OCI-LY7 (cell line): ENCODE measurements at regions not wholly inside any gene's neighbourhood (a gene's known extent, or its start where the extent isn't known, plus 50 kb on each side); places are given as distances from the start of the nearest gene placed in this dataset.

Experiments used
- BruUV-seq: library from RNA; stranded (reverse); fragments of 400-500 nt; replicated peaks from 2 replicates; lab custom pipeline; 2021; lab: Mats Ljungman, UMichigan
- CTCF ChIA-PET: fragments of 300-600 bp; sonication (Branson Sonifier 250); formaldehyde crosslinking; loops from one replicate; lab custom pipeline; 2022; ENCODE audit warnings: antibody characterized with exemption; ENCODE audit not compliant: unreplicated experiment; lab: Charles Lee
- POLR2A ChIA-PET: fragments of 300-600 bp; sonication (Branson Sonifier 250); formaldehyde crosslinking; loops from one replicate; lab custom pipeline; 2022; ENCODE audit warnings: antibody characterized with exemption; lab: Charles Lee
- DNase-seq: peaks from one replicate; pipeline ENCODE4 v3.0.0-alpha.2; 2015; ENCODE audit warnings: low spot score
- H2AFZ ChIP-seq: fragments of 200-600 bp; sonication (generic), shearing (Covaris generic); 2 replicates; pipeline ENCODE4 v1.6.1; 2014; ENCODE audit warnings: mild to moderate bottlenecking, antibody characterized with exemption, low read length, moderate library complexity
- H3K27ac ChIP-seq: fragments of 200-600 bp; sonication (generic); 2 replicates; pipeline ENCODE4 v1.5.1; 2014; ENCODE audit warnings: mixed run types, low read depth, mild to moderate bottlenecking, moderate library complexity, low read length, inconsistent platforms; ENCODE audit not compliant: poor library complexity, severe bottlenecking
- H3K36me3 ChIP-seq: fragments of 200-600 bp; sonication (generic); 2 replicates; pipeline ENCODE4 v1.6.1; 2014; ENCODE audit warnings: mild to moderate bottlenecking, antibody characterized with exemption, low read length, moderate library complexity, mixed read lengths; ENCODE audit not compliant: insufficient read depth
- H3K4me1 ChIP-seq: fragments of 200-600 bp; sonication (generic); 2 replicates; pipeline ENCODE4 v1.5.1; 2014; ENCODE audit warnings: mild to moderate bottlenecking, low read length; ENCODE audit not compliant: insufficient read depth, poor library complexity, severe bottlenecking
- H3K4me2 ChIP-seq: fragments of 200-600 bp; sonication (generic); 2 replicates; pipeline ENCODE4 v1.6.1; 2014; ENCODE audit warnings: mild to moderate bottlenecking, low read length
- H3K4me3 ChIP-seq: fragments of 200-600 bp; sonication (generic); 2 replicates; pipeline ENCODE4 v1.5.1; 2014; ENCODE audit warnings: mild to moderate bottlenecking, low read depth, low read length; ENCODE audit not compliant: poor library complexity, severe bottlenecking
- H3K79me2 ChIP-seq: fragments of 200-600 bp; sonication (generic); 2 replicates; pipeline ENCODE4 v1.6.1; 2016; ENCODE audit warnings: low read depth, mild to moderate bottlenecking, low read length, moderate library complexity, mixed read lengths; ENCODE audit not compliant: insufficient read depth
- H3K9me2 ChIP-seq: fragments of 200-600 bp; sonication (generic); 2 replicates; pipeline ENCODE4 v1.6.1; 2016; ENCODE audit warnings: mild to moderate bottlenecking, low read length, mixed read lengths; ENCODE audit not compliant: insufficient read depth
- H3K9me3 ChIP-seq: fragments of 200-600 bp; sonication (generic); 2 replicates; pipeline ENCODE4 v1.6.1; 2014; ENCODE audit warnings: mild to moderate bottlenecking, mixed run types, low read length, mixed read lengths
- H4K20me1 ChIP-seq: fragments of 200-600 bp; sonication (generic); 2 replicates; pipeline ENCODE4 v1.6.1; 2014; ENCODE audit warnings: mild to moderate bottlenecking, antibody characterized with exemption, low read length, moderate library complexity, mixed read lengths; ENCODE audit not compliant: insufficient read depth
- EZH2phosphoT487 ChIP-seq: fragments of 200-600 bp; sonication (generic); IDR thresholded peaks from 2 replicates; pipeline ENCODE4 v1.6.1; 2018; ENCODE audit warnings: low read depth, borderline replicate concordance, mild to moderate bottlenecking, mixed run types, antibody characterized with exemption, low read length, moderate library complexity, mixed read lengths
- intact Hi-C: fragments of 100-400 bp; cut with micrococcal nuclease; formaldehyde crosslinking; loops from one replicate; pipeline ENCODE4 v1.10.0; 2022; ENCODE audit not compliant: unreplicated experiment
- TF ChIP-seq, protein P1 (sequence below): fragments of 200-600 bp; sonication (generic); conservative IDR thresholded peaks from 2 replicates; pipeline ENCODE4 v1.5.1; 2014; ENCODE audit warnings: mild to moderate bottlenecking, antibody characterized with exemption, low read length, moderate library complexity, mixed read lengths

DNA sequence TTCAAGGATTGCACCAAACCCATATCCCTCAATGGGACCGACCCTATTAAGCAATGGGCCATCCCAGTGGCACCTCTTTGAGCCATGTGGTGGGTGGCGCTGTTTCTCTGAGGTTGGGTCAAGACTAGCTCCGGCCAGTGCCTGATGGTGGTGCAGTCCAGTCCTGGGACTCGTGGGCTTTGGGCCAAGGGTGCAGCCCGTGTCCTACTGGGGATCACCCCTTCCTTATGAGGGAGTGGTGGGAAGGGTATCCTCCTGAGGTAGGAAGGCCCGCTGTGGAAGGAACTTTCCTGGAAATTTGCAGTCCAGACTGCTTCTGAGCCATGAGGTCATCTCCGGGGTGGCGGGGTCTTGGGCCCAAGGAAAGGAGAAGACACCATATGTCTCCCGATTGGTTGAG lies 231.6 kb downstream of the SNRPN start:
- DNase-seq = no peak
- ChIA-PET POLR2A (no interaction called here), CTCF (no interaction called here)
- no peak overlapping the region for H3K27ac ChIP-seq
- no peak overlapping the region for H3K4me3 ChIP-seq
- H3K36me3 ChIP-seq = no peaks in the 10 kb centered on the region
- no peaks in the 10 kb centered on the region for H3K9me3 ChIP-seq
- no TSS peak for BruUV-seq
- H3K79me2 ChIP-seq = no peaks in the 10 kb centered on the region
- no peak overlapping the region for H2AFZ ChIP-seq
- no peaks in the 10 kb centered on the region for H4K20me1 ChIP-seq
- no peak for TF ChIP-seq EZH2phosphoT487
- TF ChIP-seq, protein P1, sequence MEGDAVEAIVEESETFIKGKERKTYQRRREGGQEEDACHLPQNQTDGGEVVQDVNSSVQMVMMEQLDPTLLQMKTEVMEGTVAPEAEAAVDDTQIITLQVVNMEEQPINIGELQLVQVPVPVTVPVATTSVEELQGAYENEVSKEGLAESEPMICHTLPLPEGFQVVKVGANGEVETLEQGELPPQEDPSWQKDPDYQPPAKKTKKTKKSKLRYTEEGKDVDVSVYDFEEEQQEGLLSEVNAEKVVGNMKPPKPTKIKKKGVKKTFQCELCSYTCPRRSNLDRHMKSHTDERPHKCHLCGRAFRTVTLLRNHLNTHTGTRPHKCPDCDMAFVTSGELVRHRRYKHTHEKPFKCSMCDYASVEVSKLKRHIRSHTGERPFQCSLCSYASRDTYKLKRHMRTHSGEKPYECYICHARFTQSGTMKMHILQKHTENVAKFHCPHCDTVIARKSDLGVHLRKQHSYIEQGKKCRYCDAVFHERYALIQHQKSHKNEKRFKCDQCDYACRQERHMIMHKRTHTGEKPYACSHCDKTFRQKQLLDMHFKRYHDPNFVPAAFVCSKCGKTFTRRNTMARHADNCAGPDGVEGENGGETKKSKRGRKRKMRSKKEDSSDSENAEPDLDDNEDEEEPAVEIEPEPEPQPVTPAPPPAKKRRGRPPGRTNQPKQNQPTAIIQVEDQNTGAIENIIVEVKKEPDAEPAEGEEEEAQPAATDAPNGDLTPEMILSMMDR = no peak
- intact Hi-C loops = no loop called here
- H3K4me2 ChIP-seq = no peak overlapping the region
- H3K9me2 ChIP-seq = no peaks in the 10 kb centered on the region
- H3K4me1 ChIP-seq = no peaks in the 10 kb centered on the region

DNA sequence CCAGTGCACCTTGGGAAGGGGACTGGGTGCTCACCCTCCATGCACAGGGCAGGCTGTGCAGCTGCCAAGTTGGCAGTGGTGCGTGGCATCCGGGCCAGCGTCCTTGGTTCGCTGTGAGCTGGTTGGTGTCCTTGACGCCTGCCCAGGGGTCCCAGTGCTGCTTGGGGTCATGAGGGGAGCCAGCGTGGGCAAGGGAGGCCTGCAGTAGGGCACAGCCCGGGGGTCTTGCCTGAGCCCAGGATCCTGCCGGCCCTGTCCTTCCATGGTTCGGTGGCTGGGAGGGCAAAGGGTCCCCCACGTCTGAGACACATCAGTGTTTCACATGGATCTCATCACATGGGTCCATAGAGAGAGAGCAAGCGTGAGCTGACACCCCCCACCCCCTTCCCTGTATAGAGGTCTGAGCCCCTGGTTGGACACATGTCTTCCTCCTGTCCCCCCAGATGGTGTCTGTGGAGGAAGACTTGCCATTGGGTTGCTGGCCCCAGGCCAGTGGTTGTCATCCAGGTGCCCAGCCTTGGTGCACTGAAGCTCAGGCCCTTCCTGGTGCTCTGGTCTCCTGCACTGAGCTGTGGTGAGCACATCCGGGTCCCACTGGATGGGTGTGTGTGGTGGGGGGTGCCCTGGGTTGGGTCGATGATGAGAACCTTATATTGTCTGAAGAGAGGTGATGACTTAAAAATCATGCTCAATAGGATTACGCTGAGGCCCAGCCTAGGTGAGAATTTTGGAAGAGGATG lies 232.3 kb downstream of the SNRPN start:
- no peaks in the 10 kb centered on the region for H3K79me2 ChIP-seq
- H3K4me2 ChIP-seq = no peak overlapping the region
- intact Hi-C loops = no loop called here
- H3K9me2 ChIP-seq = no peaks in the 10 kb centered on the region
- POLR2A ChIA-PET = no interaction called here
- no peaks in the 10 kb centered on the region for H3K9me3 ChIP-seq
- no peak for DNase-seq
- no peaks in the 10 kb centered on the region for H3K4me1 ChIP-seq
- H3K36me3 ChIP-seq = no peaks in the 10 kb centered on the region
- H3K4me3 ChIP-seq = no peak overlapping the region
- TF ChIP-seq EZH2phosphoT487 = no peak
- TF ChIP-seq, protein P1 = no peak
- no peak overlapping the region for H2AFZ ChIP-seq
- no peak overlapping the region for H3K27ac ChIP-seq
- no TSS peak for BruUV-seq
- CTCF ChIA-PET = no interaction called here
- H4K20me1 ChIP-seq = no peaks in the 10 kb centered on the region

DNA sequence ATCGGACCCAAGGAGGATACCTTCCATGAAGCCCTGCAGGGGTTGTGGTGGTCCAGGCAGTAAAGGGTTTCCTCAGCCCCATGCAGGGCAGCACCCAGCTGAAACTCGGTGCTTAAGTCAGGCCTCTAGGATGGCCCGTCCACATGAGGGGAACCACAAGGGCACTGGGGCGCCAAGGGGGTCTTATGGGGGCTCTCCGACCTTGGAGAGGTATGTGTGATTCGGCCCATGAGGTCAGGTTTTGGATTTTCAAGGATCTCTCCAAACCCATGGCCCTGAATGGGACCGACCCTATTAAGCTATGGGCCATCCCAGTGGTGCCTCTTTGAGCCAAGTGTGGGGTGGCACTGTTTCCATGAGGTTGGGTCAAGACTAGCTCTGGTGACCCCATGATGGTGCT lies 233.3 kb downstream of the SNRPN start:
- no peaks in the 10 kb centered on the region for H3K9me2 ChIP-seq
- no peaks in the 10 kb centered on the region for H3K9me3 ChIP-seq
- H4K20me1 ChIP-seq = no peaks in the 10 kb centered on the region
- H3K4me2 ChIP-seq = no peak overlapping the region
- H3K4me1 ChIP-seq = no peaks in the 10 kb centered on the region
- intact Hi-C loops = no loop called here
- no TSS peak for BruUV-seq
- no peak for TF ChIP-seq EZH2phosphoT487
- TF ChIP-seq, protein P1 = no peak
- H3K79me2 ChIP-seq = no peaks in the 10 kb centered on the region
- DNase-seq = no peak
- no peak overlapping the region for H3K4me3 ChIP-seq
- no peak overlapping the region for H3K27ac ChIP-seq
- H2AFZ ChIP-seq = no peak overlapping the region
- ChIA-PET CTCF (no interaction called here), POLR2A (no interaction called here)
- H3K36me3 ChIP-seq = no peaks in the 10 kb centered on the region
